HuH-7 (cell line): ENCODE measurements at regions not wholly inside any gene's neighbourhood (a gene's known extent, or its start where the extent isn't known, plus 50 kb on each side); places are given as distances from the start of the nearest gene placed in this dataset.

ENCODE experiments used
- DNase-seq: peaks from one replicate; pipeline ENCODE4 v3.0.0; 2011; ENCODE audit warnings: low spot score

DNA sequence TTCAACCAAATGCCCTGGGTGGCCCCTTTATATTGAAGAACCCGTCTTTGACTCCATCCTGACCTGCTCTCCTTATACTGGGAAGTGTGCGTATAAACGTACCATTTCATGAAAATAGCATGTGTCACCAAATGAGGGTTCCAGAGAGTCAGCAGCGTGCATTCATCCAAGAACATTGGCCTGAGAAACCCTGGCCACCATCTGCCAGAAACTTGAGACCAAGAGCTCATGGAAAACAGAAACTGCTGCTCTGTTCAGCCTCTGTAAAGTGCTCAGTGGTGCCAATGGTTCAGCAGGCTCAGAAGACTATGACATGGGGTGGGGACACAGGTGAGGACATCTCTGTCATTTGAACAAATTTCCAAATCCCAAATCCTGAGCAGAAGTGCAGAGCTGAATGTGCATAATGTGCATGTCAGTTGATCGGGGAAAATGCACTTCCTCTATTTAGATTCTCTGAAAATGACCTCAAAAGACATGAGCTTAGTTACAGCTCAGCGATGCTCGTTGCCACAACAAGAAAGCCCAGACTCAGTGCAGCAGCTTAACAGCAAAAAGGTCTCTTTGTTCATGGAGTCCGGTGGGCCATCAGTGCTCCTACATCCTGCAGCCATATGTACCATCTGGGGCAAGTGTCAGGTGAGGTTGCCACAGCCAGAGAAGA lies 176.1 kb downstream of the ATPSCKMT start:
- DNase-seq: no peak

DNA sequence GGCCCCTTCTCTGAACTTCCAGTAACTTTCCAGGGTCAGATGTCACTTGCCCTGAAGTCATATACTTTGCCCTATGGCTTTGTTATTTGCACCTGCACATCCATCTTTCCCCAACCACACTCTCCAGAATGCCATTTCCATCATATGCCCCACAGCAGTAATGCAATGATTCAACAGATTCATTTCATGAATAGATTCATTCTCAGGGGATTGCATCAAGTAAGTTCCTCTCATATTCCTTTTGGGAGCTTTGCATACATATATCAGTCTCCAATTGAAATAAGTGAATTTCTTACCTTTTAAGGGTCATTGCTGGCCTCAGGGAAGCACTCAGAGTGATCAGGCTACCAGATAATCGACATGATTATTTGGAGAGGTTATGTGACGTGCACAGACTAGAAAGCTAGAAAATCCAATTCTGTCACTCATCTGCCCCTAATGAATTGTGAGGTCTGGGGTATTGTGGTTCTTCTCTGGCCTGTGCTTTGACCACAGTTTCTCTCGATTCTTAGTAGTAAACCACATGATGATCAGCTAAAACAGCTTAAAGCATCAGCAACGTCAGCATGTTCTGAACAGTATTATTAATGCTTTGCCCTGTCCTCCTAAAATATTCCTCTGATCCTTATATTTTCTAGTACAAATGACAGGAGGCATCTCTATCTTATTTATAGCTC lies 179.9 kb downstream of the ATPSCKMT start:
- DNase-seq: no peak

DNA sequence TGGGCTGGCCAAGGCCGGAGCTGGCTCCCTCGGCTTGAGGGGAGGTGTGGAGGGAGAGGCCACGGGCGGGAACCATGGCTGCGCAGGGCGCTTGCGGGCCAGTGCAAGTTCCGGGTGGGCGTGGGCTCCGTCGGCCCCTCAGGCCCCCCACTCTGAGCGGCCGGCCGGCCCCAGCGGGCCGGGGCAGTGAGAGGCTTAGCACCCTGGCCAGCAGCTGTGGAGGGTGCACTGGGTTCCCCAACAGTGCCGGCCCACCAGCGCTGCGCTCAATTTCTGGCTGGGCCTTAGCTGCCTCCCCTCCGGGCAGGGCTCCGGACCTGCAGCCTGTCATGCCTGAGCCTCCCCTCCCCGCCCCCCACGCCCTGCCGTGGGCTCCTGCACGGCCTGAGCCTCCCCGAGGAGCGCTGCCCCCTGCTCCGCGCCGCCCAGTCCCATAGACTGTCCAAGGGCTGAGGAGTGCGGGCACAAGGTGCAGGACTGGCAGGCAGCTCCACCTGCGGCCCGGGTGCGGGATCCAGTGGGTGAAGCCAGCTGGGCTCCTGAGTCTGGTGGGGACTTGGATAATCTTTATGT lies 184.2 kb downstream of the ATPSCKMT start:
- no peak for DNase-seq

DNA sequence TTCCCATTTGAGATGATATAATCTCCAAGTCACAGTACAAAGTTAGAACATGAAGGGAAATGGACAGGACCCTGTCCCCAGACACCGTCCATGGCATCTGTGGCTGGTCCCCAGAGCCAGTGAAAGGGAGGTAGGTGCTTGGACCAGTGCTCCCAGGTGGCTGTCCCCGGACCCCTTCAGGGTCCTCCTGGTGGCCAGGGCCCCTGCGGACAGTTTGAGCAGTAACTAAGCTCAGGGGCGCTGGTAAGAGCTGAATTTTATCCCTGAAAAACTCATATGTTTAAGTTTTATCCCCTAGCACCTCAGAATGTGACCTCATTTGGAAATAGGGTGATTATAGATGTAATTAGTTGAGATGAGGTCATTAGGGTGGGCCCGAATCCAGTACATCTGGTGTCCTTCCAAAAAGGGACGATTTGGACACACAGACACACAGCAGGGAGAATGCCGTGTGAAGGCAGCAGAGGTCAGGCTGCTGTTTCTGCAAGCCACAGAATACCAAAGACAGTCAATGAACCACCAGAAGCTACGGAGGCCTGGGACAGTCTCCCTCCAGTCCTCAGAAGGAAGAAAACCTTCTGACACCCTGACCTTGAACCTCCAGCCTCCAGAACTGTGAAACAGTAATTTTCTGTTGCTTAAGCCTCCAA lies 185.0 kb downstream of the ATPSCKMT start:
- no peak for DNase-seq

DNA sequence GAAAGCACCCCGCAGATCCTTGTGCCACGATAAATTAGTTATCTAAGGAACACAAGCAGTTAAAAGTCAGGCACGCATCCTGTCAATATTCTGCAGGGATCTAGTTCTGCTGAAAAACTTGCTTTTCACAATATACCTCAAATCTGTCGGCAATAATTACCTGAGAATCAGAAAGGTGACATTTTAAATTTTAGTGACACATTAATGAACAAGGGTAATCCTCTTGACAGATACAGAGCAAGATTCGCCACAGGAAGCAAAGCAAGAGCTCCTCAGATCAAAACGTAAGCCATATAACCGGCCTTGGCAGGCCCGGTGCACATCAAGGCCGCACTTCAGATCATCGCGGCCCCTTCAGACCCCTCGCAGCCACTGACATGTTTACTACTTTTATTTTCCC lies 185.7 kb downstream of the ATPSCKMT start:
- no peak for DNase-seq

DNA sequence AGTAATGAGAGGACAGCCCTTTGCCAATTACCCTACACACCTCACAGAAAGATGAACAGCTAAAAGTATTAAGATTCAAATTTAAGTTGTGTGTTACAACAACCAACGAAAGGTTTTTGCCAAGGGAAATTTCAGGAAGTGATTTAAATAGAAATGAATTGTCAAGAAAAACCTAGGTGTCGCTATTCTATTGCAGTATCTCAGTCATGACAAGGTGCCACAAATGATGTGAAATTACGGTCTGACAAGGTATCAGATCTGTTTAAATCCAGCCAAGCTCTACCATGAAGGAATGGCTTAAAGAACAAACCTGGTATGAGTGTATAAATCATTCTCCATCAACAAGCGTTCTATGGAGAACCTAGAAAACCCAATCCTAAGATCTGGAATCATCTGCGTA lies 189.7 kb downstream of the ATPSCKMT start:
- DNase-seq: no peak

DNA sequence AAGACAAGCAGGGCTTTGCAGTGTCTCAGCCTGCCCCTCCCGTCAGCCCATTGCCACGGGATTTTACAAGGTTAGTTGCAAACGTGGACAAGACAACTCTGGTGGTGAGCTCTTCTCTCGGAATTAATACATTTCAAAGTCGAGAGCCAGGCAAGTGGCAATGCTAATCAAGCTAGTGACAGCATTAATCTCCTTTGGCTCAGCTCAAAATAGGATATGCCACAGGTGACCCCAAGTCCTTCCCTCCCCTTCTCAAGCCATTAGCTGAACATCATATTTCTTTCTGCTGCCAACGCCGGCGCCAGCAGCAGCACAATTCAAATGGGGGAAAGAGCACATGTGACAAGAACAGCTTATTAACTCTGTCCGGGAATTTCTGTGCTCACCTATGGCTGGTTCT lies 190.1 kb downstream of the ATPSCKMT start:
- DNase-seq: no peak

DNA sequence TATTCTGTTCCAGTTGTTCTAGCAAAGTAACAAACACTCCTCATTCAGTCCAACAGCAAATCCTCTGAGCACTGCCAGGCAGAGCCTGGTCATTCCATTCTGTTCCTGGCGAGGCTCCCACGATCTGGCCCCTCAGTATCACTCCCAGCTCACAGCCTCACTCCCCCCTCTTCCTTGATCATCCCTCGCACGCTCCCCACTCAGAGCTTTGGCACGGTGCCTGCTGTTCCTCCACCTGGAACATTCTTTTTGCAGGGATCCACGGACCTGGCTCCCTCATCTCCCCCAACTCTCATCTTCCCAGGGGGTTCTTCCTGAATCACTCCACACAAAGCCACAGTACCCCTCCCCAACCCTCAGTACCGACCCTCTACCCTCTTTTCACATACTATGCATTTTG lies 192.3 kb downstream of the ATPSCKMT start:
- no peak for DNase-seq

DNA sequence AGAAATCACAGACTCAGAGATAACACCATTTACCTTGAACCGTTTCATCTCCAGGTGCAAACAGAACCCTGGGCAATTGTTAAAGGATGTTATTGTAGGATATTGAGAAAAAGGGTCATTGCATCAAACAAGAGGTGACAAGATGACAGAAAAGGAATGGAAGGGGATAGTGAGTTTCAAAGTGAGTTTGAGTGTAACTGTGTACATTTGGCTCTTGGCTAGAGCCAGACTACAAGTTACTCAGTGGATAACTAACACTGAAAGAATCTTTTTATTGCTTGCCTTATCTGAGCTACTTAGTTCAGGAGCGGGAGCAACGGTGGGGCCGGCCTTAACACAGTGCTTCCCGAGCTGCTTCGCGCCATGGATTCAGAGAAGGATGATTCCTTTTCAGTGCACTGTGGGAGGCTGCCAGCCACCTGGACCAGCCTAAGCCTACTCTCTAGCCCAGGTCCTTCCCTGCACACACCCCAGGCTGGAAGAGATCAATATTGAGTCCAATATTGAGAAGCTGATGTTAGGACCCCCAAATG lies 193.4 kb downstream of the ATPSCKMT start:
- no peak for DNase-seq

DNA sequence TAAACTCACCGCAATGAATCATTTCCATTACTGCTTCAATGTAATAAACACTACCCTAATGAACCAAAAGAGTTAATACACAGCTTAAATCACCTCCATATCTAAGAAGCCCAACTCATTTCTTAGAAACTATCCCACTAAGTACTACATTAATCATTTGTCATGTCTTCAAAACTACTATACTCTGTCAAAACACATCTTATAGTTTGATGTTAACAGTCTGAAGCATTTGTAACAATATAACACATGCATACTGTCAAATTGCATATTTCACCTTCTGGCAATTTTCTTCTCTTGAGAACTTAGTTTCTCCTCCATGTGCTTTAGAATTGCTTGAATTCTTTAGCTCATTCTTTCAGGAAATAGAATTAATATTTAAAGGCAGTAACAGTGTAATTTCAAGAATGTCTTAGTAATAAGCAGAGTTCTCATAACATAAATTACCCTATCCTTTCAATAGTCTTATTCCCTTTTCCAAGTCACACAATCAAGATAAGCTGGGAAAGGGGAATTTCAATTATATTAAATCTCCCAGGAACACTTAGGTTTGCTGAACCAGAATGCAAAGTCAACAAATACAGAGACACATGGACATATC lies 199.7 kb downstream of the ATPSCKMT start:
- DNase-seq: no peak

DNA sequence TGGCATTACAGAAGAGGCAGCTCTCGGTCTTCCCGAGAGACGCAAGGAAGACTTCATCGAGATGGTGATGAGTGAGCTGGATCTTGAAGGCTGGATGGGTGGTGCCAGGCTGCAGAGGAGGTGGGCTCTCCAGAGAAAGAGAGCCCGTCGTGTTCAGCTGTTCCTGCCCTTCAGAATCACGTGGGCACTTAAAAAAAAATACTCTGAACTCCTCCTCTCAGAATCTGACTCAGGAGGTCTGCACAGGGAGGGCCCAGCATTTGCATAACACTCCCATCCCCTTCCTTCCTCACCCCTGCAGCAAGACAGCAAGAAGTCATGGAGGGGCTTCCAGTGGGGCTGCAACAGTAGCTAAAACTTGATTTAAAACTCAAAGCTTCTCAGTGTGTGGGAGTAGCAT lies 203.0 kb downstream of the ATPSCKMT start:
- DNase-seq: no peak

DNA sequence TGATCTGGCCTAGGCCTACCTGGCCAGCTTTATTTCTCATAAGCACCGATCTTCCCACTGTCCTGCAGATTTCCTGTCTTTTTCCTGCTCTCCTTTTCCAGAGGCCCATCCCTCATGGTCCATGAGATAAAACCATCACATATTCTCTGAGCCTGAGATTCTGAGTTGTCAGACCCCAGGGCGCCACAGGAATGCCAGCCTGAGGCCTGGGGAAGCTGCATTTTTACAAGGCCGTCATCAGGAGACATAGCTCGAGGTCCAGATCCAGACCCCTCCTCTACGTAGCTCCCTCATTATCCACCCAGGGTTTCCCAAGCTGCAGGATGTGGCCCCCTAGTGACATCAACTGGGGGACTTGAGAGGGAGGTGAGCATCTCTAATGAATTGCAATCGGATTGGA lies 204.3 kb downstream of the ATPSCKMT start:
- no peak for DNase-seq

DNA sequence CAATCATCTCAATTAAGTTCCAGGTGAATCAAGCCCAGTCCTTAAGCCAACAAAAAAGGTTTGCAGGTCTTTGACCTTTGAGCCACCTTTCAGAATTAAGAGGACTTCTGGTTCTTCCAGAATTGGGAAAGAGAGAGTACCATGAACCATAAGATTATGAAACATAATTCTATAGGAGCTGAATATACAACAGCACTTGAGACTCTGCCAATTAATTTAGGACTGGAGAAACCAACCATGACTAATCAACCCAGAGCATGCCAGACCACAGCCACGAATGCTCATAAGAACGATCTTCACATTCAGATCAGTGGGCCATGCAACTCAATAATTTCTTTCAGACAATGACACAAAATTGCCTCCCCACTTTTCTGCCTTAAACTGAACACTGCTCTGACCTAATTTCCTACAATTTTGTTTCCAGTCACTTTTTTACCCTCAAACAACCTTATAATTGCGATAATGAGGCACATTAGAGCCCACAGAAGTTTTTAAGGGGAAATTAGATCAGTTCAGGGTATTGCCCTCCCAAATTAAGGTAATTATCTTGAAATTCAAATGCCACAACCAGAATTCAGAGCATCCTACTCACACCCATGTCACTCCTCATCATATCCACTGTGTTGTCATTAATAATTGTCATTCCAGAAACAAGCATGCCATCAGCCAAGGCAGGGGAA lies 213.4 kb downstream of the ATPSCKMT start:
- no peak for DNase-seq

DNA sequence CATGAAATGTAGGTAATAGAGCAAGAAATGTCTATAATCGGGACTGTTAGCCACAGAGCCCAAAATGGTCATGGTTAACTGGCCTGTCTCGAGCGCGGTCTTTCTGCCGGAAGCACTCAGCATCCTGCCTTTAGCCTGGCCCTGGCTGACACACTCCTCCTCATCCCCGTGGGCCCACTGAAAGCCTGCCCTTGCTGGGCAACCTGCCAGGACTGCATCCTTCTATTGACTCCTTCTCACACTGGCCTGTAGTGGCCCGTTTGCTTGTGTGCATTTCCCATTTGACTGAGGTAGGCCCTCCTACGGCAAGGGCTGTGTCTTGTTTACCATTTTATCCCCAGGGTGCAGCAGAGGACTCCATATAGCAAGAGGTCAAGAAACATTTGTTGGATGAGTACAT lies 215.7 kb downstream of the ATPSCKMT start:
- DNase-seq: no peak

DNA sequence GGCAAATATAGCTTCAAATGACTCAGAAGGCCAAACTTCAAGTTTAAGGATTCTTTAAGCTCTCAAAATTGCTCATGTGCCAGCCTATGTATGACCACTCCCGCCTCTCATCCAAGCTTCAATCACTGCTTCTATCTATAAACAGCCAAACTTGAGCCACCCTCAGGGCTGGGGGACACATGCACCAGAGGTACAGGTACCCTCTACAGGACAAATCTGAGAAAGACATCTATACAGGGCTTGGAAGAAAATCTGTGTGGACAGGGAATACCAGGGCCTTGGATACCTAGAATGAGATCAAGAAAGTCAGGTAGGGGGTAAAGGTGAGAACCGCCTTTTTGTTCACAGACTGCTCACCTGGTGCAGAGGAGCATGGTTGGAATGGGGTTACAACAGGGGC lies 217.9 kb downstream of the ATPSCKMT start:
- DNase-seq: no peak

DNA sequence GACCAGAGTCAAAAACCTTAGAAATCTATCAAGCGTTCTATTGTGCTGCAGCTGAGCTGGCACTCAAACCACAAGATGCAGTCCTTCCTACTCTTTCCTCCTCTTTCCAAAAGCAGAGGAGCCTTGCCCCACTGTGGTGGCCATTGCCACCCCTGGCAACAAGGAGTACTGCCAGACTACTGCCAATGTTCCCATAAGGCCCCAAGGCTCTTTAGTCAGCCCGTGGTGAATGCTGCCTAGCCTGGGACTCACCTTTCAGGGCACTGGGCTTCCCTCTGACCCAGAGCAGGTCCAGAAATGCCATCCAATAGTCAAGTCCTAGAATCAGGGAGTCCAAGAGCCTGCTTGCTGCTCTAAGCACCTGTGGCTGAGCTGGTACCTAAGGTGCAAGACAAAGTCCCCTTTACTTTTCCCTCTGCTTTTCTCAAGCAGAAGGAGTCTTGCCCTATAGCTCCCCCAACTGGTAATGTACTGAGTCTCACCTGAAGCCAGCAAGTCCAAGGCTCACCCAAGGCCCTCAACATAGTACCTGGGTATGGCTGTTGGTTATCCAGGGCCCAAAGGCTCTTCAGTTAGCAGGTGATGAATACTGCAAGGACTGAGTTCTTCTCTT lies 219.4 kb downstream of the ATPSCKMT start:
- no peak for DNase-seq

DNA sequence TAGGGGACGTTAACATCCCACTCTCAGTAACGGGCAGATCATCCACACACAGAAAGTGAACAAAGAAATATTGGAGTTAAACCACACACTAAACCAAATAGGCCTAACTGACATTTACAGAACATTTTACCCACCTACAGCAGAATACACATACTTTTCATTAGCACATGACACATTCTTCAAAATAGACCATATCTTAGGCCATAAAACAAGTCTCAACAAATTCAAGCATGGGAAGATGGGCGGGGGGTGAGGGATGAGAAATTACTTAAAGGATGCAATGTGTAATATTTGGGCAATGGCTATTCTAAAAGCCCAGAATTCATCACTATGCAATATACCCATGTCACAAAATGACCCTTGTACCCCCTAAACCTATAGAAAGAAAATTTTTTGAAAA lies 226.2 kb downstream of the ATPSCKMT start:
- DNase-seq: no peak

DNA sequence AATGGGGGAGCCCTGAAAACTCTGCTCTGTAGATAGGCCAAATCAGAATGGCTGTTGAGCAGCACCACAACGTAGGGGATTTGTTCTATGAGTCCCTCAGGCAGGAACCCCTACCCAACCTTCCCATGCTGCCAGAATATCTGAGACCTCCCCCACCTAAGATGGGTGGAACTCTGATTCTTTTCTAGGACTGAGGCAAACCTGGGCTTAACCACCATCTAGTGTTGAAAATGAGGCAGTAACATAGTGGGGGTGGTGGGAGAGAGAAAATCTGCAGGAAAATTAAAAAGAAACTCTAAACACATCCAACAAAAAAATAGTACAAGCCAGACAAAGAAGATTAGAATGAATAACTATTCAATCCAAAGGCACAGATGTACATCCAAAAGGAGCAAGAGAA lies 228.4 kb downstream of the ATPSCKMT start:
- DNase-seq: no peak

DNA sequence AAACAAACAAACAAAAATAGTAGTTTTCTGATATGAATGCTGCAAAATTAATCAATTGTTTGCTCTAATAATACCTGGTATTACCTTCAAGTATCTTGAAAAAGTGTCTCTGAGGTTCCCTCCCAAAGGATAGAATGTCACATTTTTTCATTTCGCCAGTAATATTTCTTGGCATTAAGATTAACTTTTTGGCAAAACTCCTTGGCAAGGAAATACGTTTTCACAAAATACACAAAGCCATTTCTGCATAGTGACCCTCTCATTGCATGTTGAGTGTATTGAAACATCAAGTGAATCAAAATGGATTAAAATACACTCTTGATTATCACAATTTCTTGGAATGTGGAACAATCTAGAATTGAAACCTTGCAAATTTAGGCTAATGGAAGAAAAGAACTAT lies 230.5 kb downstream of the ATPSCKMT start:
- no peak for DNase-seq

DNA sequence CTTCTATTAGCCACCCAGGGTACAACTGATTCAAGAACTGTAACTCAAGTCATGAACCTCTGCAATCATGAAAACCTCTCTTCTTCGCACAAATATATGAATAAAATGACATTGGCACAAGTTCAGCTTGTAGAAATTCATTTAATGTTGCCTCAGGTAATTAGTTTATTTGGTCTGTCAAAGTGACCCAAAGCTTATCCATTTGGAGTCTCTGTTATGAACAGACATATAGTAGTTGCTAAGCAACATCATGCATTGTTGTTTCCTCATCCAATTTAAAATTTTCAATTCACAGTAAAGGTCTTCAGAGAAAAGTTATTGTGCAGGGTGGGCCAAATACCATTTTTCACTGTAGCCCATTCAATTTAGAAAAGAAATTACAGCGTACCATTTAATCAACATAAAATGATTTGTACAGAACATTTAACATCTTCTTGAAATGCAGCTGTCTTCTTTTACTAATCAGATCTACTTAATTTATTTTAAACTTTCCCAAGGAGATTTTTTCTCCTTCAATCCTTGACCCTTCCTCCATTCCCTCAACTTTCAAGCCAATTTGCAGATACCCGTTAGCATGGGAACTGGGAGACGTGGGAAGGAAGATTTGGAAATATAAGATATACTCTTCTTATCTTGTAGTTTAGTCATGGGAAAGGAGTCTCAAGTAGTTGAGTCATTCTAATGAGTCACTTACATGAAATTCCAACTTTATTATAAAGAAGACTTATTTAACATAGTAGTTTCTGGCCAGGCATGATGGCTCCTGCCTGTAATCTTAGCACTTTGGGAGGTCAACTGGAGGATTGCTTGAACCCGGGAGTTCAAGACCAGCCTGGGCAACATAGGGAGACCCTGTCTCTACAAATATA lies 231.3 kb downstream of the ATPSCKMT start:
- DNase-seq: no peak

DNA sequence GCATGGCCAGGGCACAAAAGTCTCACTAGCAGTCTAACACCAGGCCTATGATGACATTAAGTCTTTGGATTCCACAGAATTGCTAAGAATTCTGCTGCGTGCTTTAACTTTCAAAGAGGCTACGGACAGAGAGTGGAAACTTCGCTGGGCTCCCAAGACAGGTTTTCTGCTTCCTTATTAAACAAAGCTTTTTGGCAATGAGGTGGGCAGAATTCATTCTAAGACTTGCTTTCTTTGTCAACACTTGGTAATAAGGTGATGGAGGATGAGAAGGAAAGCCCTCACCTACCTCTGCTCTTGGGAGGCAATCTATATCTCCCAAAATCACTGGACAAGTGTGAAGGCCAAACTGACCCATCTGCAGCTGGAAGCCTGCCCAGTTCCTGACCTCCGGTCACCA lies 231.9 kb downstream of the ATPSCKMT start:
- DNase-seq: no peak
